IPS-18c (cell line): ENCODE measurements at regions not wholly inside any gene's neighbourhood (a gene's known extent, or its start where the extent isn't known, plus 50 kb on each side); places are given as distances from the start of the nearest gene placed in this dataset.

ENCODE experiments used
- H3K4me3 ChIP-seq: 2 replicates; pipeline ENCODE4 v1.7.0; 2013; ENCODE audit warnings: low read depth, mild to moderate bottlenecking, low read length, moderate library complexity; ENCODE audit not compliant: insufficient read depth
- H3K9me3 ChIP-seq: one replicate; pipeline ENCODE4 v1.6.1; 2013; ENCODE audit warnings: mild to moderate bottlenecking, low read length, moderate library complexity; ENCODE audit not compliant: control insufficient read depth, insufficient read depth

DNA sequence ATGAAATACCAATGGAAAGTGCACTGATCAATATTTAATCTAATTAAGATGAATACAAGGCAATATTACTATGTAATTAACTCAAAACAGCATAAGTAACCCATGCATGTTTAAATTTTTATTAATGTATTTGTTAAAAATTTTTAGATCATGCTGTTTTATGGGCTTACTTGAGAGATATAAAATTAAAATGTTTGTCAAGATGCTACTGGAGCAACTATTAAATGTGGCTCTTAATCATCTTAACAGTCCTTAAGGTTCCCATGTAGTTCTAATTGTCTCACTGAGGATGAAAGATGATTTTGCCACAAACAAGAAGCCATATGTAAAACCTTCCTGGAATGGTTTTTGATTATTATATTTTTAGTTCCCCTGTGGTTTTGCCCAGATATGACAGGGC lies 897.1 kb downstream of the KCNMA1 start:
- Histone ChIP-seq H3K9me3 (no peaks in the 10 kb centered on the region), H3K4me3 (no peak overlapping the region)

GRCh38 chr10:76738991-76739390 lies 898.6 kb downstream of the KCNMA1 start:
- Histone ChIP-seq H3K9me3 (no peaks in the 10 kb centered on the region), H3K4me3 (no peak overlapping the region)

DNA sequence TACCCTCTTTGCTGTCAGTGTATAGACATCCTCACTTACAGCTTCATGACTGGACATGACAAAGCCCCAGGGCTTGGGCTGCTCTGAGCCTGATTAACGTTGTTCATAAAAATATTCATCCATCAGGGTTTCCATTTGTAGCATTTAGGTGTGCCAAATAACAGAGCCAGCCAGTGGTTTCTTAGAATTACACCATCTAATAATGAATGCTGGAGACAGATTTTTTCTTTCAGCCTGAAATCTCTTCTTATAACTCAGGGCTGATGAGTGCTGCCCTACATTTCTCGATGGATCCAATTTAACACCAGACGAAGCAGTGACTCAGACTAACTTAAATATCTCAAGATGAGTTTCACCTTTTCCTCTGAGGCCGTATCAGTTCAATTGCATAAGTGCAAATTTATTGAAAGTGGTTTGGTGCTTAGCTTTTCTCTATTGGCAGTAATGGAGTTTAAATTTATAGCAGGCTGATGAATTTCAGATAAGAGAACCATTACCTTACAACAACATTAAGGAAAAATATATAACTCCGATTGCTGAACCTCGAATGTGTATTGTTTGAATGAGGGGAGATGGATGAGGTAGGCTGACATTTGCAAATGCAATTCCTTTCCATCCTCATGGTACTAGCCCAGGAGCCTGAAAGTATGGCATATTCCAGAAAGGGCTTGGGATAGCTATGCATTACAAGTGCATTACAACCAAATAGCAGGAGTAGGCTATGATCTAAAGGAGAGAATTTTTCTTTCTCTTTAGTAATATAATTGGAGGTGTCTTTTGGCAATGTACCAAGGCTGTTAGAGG lies 900.6 kb downstream of the KCNMA1 start:
- peaks cover 2% of the 10 kb centered on the region for H3K9me3 ChIP-seq
- H3K4me3 ChIP-seq = no peak overlapping the region

- H3K9me3 ChIP-seq = peaks cover 2% of the 10 kb centered on the region
- H3K4me3 ChIP-seq = no peak overlapping the region
Observed at GRCh38 chr10:76736392-76736791, 901.2 kb downstream of the KCNMA1 start.

DNA sequence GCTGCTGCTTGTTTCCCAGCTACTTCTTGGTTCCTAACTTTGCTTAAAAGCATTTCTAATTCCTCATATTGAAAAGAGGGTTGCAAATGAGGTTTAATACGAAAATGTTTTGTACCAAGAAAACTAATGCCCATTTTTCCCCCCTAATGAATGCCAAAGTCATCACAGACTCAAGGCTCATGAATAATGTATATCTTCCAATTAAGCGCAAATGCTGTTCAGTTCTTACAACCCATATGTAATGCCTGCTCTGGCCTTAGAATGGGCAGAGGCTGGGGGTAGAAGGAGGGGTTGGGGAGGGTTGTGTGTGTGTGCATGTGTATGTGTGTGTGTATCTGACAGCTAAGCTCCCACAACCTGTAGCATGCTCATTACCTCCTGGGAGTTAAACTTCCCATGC lies 901.7 kb downstream of the KCNMA1 start:
- peaks cover 2% of the 10 kb centered on the region for H3K9me3 ChIP-seq
- H3K4me3 ChIP-seq = no peak overlapping the region

GRCh38 chr10:76733441-76733936 lies 904.1 kb downstream of the KCNMA1 start:
- no peak overlapping the region for H3K4me3 ChIP-seq
- H3K9me3 ChIP-seq = peaks cover 2% of the 10 kb centered on the region

DNA sequence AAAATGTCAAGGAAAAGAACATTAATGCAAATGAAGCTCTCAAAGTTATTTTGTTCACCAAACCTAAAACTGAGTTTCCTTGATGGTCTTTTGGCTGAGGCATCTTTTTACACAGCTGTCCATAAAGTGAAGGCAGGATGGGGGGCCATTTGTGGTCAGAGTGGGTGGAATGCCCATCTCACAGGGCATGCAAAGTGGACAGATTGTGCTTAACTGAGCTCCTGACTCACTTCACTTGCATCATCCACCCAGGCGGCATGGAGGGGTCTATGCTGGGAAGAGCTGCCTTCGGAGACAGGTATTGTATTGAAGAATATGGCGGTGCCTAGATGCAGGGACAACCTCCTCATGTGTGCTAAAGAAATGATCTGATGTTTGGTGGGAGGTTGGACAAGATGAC lies 905.3 kb downstream of the KCNMA1 start:
- Histone ChIP-seq H3K9me3 (peaks cover 2% of the 10 kb centered on the region), H3K4me3 (no peak overlapping the region)

DNA sequence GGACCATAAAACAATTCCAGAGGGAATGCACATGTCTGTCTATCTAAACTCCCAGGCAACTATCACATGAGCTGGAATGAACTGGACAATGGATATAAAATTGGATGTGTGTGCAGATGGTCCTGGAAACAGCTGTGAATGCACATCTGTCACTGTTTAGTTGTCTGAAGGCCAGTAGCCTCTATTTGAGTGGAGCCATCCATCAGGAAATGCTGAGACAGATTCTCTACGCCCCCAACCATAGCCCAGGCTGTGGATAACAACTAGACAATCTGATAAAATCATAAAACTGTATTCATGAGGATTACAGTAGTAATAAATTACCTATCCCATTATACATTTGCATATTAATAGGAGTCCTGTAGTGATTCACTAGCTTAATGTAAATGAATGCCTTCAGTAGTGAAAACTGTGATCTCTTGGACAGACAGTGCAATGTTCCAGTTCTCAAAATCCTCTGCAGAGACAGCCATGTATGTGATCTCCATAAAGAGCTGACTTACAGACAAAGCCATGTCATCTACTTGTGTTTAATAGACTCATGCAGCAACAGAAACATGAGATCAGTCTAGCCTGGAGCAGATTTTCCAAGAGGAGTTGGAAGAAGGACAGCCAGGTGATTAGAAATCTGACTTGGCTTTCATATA lies 907.6 kb downstream of the KCNMA1 start:
- Histone ChIP-seq H3K4me3 (no peak overlapping the region), H3K9me3 (peaks cover 2% of the 10 kb centered on the region)

- H3K4me3 ChIP-seq = no peak overlapping the region
- H3K9me3 ChIP-seq = peaks cover 2% of the 10 kb centered on the region
Observed at GRCh38 chr10:76729346-76729745, 908.3 kb downstream of the KCNMA1 start.

- H3K9me3 ChIP-seq = no peaks in the 10 kb centered on the region
- no peak overlapping the region for H3K4me3 ChIP-seq
Observed at GRCh38 chr10:76727038-76727437, 910.6 kb downstream of the KCNMA1 start.

GRCh38 chr10:76723844-76724243 lies 913.8 kb downstream of the KCNMA1 start:
- Histone ChIP-seq H3K4me3 (no peak overlapping the region), H3K9me3 (no peaks in the 10 kb centered on the region)

- no peaks in the 10 kb centered on the region for H3K9me3 ChIP-seq
- H3K4me3 ChIP-seq = no peak overlapping the region
Observed at GRCh38 chr10:76721891-76722505, 915.6 kb downstream of the KCNMA1 start.

DNA sequence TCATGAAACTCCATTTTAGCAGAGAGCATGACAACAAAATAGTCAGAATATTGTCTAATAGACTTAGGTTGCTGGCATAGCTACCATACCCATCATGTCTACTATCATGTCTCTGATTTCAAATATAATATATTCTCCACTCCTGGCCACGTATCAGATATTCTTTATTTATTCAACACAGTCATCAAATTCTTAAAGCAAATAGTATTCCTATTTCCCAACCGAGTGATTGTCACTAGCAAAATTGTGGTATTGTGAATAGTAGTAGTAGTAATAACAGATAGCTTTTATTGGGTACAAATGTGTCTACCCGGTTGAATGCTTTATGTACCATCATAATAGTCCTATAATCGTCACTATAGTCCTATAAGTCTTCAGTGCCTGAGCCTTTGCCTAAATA lies 918.6 kb downstream of the KCNMA1 start:
- H3K4me3 ChIP-seq = no peak overlapping the region
- no peaks in the 10 kb centered on the region for H3K9me3 ChIP-seq

GRCh38 chr10:76717141-76717540 lies 920.5 kb downstream of the KCNMA1 start:
- Histone ChIP-seq H3K9me3 (no peaks in the 10 kb centered on the region), H3K4me3 (no peak overlapping the region)

DNA sequence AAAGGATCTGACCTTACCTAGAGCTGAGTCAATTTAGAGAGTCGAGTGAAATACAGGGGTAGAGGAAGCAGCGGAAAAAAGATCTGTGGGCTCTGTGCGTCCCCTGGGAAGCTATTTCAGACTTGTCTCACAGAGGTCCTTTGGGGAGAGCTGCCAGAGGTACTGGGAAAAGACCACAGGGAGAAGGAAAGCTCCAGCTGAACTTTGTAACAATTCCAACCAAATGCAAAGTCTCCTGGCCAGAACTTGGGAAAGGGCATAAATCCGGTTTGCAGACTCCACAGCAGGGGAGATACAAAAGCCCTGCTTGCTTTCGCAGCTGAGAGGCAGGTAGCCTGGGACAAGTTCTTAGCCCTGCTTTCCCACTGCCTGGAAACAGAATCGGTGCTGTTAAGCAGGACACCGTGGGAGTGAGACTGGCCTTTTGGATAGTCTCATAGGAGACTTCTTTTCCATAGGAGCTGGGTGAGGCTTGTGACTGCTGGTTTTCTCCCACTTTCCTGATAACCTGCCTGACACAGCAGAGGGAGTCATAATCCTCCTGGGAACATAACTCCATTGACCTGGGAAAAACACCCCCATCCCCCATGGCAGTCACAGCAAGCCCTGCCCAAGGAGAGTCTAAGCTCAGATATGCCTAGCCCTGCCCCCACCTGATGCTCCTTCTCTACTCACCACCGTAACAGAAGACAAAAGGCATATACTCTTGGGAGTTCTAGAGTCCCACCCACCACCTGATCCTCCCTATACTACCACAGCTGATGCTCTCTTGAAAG lies 926.2 kb downstream of the KCNMA1 start:
- no peak overlapping the region for H3K4me3 ChIP-seq
- H3K9me3 ChIP-seq = no peaks in the 10 kb centered on the region

- Histone ChIP-seq H3K9me3 (no peaks in the 10 kb centered on the region), H3K4me3 (no peak overlapping the region)
Observed at GRCh38 chr10:76700241-76700640, 937.4 kb downstream of the KCNMA1 start.

DNA sequence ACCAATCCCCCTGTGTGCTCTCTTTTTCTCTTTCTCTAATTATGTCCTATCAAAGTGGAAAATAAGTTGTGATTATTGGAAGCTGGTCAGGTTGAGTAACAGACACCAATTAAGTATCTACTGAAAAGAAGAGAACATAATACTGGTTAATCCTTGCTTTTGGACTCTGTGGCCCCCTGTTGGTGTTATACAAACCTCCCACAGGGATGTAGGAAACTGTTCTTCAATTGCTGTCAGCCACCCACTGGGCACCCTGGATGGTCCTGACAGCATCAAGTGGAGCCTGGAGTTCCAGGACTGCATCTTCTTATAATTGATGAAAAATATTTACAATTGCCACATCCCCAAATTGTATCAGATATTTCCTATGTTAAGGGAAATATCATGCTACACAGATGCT lies 939.7 kb downstream of the KCNMA1 start:
- no peak overlapping the region for H3K4me3 ChIP-seq
- H3K9me3 ChIP-seq = no peaks in the 10 kb centered on the region
